ENCODE measurements at regions not wholly inside any gene's neighbourhood (a gene's known extent, or its start where the extent isn't known, plus 50 kb on each side); places are given as distances from the start of the nearest gene placed in this dataset.

GRCh38 chr12:4045786-4046494 is 172.7 kb upstream of the PARP11 start:
- TF ChIP-seq, protein P1, sequence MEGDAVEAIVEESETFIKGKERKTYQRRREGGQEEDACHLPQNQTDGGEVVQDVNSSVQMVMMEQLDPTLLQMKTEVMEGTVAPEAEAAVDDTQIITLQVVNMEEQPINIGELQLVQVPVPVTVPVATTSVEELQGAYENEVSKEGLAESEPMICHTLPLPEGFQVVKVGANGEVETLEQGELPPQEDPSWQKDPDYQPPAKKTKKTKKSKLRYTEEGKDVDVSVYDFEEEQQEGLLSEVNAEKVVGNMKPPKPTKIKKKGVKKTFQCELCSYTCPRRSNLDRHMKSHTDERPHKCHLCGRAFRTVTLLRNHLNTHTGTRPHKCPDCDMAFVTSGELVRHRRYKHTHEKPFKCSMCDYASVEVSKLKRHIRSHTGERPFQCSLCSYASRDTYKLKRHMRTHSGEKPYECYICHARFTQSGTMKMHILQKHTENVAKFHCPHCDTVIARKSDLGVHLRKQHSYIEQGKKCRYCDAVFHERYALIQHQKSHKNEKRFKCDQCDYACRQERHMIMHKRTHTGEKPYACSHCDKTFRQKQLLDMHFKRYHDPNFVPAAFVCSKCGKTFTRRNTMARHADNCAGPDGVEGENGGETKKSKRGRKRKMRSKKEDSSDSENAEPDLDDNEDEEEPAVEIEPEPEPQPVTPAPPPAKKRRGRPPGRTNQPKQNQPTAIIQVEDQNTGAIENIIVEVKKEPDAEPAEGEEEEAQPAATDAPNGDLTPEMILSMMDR (IDR thresholded peaks at IDR 0.05; ENCODE audit: low read length): no peak
- no peak for TF ChIP-seq EZH2 (IDR thresholded peaks at IDR 0.05; ENCODE audit: borderline replicate concordance, low read length)

All from OCI-LY1 (cell line).